ENCODE measurements at regions not wholly inside any gene's neighbourhood (a gene's known extent, or its start where the extent isn't known, plus 50 kb on each side); places are given as distances from the start of the nearest gene placed in this dataset.

GRCh38 chr7:34392972-34393371, 265.0 kb upstream of the NPSR1 start:
- Histone ChIP-seq H3K36me3 (no peaks in the 10 kb centered on the region), H3K4me1 (no peaks in the 10 kb centered on the region), H3K27me3 (no peaks in the 10 kb centered on the region), H3K27ac (no peak overlapping the region), H3K4me3 (no peak overlapping the region), H3K9me3 (no peaks in the 10 kb centered on the region)
- no peak for TF ChIP-seq CTCF (IDR thresholded peaks at IDR 0.05)
- intact Hi-C loops (cut with DNase I) = no loop called here
- no peak for DNase-seq (ENCODE audit: low spot score in 2 of 2)

GRCh38 chr7:34396437-34397064, 261.5 kb upstream of the NPSR1 start:
- Histone ChIP-seq H3K9me3 (no peaks in the 10 kb centered on the region), H3K27ac (no peak overlapping the region), H3K4me3 (no peak overlapping the region), H3K36me3 (no peaks in the 10 kb centered on the region), H3K27me3 (no peaks in the 10 kb centered on the region), H3K4me1 (no peaks in the 10 kb centered on the region)
- no peak for TF ChIP-seq CTCF (IDR thresholded peaks at IDR 0.05)
- DNase-seq (ENCODE audit: low spot score in 2 of 2) = no peak
- intact Hi-C loops (cut with DNase I) = no loop called here

- H3K27me3 ChIP-seq = no peaks in the 10 kb centered on the region
- no peak for TF ChIP-seq CTCF (IDR thresholded peaks at IDR 0.05)
- no peak overlapping the region for H3K4me3 ChIP-seq
- H3K4me1 ChIP-seq = no peaks in the 10 kb centered on the region
- no peak for DNase-seq (ENCODE audit: low spot score in 2 of 2)
- H3K9me3 ChIP-seq = no peaks in the 10 kb centered on the region
- no peaks in the 10 kb centered on the region for H3K36me3 ChIP-seq
- no peak overlapping the region for H3K27ac ChIP-seq
- intact Hi-C loops (cut with DNase I) = no loop called here
These were observed 256.2 kb upstream of the NPSR1 start for GRCh38 chr7:34401776-34402175.

GRCh38 chr7:34406848-34407530, 251.0 kb upstream of the NPSR1 start:
- Histone ChIP-seq H3K4me1 (no peaks in the 10 kb centered on the region), H3K4me3 (no peak overlapping the region), H3K36me3 (no peaks in the 10 kb centered on the region), H3K9me3 (no peaks in the 10 kb centered on the region), H3K27ac (no peak overlapping the region), H3K27me3 (no peaks in the 10 kb centered on the region)
- TF ChIP-seq CTCF (IDR thresholded peaks at IDR 0.05) = no peak
- DNase-seq (ENCODE audit: low spot score in 2 of 2) = no peak
- intact Hi-C loops (cut with DNase I) = no loop called here

- Histone ChIP-seq H3K4me3 (no peak overlapping the region), H3K4me1 (no peaks in the 10 kb centered on the region), H3K36me3 (no peaks in the 10 kb centered on the region), H3K9me3 (no peaks in the 10 kb centered on the region), H3K27ac (no peak overlapping the region), H3K27me3 (no peaks in the 10 kb centered on the region)
- TF ChIP-seq CTCF (IDR thresholded peaks at IDR 0.05) = no peak
- no peak for DNase-seq (ENCODE audit: low spot score in 2 of 2)
- intact Hi-C loops (cut with DNase I) = no loop called here
These were observed 250.4 kb upstream of the NPSR1 start for GRCh38 chr7:34407586-34407985.

All from ascending aorta (tissue), 2 donors.